ENCODE measurements at regions not wholly inside any gene's neighbourhood (a gene's known extent, or its start where the extent isn't known, plus 50 kb on each side); places are given as distances from the start of the nearest gene placed in this dataset.
"Not testable (repeated sequence)": the region's sequence is repeated elsewhere in the genome, so short reads cannot be mapped to it uniquely, and the experiment has no call there.

DNA sequence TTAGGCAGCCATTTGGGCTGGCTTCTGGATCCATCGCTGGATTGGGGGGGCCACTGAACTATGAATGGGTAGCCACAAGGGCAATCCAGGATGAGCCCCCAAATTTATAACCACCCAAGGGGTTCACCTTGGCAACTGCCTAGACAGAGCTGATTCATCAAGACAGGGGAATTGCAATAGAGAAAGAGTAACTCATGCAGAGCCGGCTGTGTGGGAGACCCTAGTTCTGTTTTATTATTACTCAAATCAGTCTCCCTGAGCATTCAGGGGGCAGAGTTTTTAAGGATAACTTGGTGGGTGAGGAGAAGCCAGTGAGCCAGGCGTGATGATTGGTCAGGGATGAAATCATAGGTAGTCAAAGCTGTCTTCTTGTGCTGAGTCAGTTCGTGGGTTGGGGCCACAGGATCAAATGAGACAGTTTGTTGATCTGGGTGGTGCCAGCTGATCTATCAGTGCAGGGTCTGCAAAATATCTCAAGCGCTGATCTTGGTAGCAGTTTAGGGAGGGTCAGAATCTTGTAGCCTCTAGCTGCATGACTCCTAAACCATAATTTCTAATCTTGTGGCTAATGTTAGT lies 57.9 kb downstream of the DNAJB9 start:
- no peak for DNase-seq

DNA sequence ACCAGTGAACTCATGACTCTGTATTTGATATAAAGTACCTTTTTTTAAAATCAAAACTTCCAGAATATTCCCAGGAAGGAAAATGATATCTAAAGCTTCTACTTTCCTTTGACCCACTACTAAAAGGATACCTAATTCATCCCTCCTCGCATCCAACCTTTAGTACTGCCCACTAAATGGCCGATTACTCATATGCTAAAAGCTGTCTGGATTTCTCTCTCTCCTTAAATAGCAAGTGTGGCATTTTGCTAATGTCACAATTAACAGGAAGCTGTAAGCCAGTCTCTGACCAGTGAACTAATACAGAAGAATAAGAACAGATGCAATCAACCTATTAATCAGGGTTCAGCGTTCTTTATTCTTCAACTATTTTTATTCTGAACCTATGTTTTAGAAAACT lies 59.0 kb downstream of the DNAJB9 start:
- no peak for DNase-seq

DNA sequence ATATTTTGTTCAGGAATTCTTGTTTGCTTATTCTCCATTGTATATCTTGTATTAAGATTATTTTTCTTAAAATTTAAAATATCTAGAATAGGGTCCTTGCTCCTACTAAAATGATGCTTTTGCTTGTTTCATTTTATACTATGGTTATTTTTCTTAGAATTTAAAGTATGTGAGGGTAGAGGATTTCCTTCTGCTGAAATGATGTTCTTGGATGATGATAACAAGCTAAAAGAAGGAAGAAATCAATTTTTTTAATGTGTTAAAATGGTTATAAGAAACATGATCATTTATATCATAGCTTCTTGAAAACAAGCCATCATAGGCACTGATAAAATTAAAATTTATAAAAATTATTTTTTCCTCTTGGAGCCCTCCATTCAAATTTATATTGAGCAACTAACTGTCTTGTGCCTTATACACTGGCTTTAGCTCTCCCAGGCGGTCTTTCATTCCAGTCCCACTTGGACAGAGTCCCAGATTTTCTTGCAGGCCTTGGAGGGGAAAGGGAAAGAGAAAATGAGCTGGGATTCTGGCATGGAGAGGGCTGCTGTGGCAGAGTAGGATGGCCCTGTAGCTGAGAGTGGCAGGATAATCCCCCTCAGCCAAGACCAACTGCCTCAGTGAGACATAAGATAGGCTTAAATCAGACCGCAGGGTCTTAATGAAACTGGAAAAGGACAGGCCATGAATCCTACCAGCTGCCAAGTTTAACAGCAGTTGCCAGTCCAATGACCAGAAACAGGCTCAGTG lies 60.2 kb downstream of the DNAJB9 start:
- DNase-seq = no peak

DNA sequence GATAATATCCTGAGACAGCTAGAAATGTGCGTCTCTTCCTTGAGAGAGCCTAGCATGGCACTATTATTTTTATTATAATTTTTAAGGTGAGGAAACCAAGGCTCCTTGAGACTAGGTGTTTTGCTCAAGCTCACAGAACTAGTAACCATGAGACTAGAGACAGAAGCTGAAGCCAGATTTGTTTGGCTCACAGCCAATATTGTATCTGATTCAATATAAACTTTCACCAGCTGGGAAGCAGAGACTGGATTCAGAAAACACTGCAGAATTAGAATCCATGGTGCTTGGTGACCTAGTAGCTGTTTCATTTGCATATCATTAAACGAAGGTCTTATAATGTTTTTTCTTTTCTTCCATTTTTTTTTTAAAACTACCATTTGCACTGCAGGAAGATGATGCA lies 64.4 kb downstream of the DNAJB9 start:
- DNase-seq = no peak

DNA sequence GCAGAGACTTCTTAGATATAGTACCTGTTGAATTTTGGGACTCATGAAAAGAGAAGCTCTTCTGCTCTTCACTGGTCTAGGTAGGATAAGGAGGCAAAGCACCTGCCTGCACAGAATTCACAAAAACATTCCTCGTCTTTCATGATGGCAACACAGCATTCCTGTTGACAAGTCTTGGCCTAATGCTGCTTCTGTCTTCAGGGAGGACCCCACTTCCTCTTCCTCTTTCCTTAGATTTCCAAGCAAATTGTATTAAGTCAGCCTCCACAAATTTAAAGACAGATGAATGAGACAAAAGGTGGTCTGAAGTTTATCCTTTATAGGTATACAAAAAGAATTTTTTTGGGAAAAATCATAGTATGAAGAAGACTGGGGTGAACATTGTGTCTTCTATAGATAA lies 64.9 kb downstream of the DNAJB9 start:
- DNase-seq = no peak

DNA sequence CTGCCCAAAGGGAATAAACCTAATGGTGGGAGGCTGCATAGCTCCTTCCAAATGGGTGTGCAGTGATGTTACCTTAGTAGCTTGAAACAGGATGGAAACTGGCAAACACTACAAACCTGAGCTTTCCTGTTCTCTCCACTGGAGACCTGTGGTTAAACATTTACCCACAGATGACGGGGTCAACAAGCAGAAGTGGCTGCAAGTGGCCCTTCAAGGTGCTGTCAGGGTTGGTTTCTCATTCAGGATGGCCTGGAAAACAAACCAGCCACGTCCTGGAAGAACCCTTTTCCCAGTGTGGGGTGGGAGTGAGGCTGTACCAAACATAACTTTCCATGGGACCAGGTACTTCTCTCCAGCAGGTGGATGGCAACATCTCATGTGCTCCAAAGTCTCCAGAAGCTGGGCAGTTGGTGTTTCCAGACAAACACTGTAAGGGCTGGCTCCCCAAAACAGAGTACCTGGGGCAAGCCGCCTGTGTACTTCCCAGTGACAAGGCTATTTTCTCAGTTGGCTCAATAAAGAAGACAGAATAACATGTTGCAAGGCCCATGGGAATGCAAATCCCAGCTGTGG lies 67.5 kb downstream of the DNAJB9 start:
- DNase-seq = no peak

DNA sequence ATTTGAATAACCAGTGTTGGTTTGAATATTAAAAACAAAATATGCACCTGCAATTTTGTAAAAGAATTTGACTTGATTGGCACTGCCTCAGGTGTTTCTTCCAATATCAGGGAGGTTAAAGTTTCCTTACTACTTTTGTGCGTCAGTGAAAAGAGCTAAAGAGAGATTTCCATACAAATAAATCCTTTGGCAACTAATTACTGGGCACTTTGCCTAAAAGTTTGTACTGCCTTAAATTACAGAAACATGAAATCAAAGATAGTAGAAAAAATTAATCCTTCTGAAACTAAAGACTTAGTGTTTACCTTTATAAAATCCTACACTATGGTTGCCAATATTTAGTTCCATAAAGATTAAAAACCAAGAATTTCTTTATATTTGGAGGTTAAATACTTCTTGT lies 72.5 kb downstream of the DNAJB9 start:
- DNase-seq = no peak

DNA sequence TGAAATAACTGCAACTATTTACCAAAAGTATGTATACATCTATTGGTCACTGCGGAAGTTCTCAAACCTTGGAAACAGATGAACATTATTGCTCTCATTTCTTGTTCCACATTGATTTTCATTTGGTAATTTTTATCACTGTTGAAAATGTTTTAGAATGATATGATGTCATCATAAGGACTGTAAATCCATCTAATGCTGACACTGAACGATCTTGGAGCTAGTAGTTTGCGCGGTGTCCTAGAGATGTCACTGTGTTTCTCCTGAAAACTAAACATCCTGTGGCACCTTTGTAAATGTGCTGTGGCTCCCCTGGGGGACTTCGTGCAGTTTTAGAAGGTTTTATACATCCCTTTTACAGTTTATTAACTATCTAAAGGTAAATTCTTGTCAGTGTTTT lies 73.5 kb downstream of the DNAJB9 start:
- no peak for DNase-seq

DNA sequence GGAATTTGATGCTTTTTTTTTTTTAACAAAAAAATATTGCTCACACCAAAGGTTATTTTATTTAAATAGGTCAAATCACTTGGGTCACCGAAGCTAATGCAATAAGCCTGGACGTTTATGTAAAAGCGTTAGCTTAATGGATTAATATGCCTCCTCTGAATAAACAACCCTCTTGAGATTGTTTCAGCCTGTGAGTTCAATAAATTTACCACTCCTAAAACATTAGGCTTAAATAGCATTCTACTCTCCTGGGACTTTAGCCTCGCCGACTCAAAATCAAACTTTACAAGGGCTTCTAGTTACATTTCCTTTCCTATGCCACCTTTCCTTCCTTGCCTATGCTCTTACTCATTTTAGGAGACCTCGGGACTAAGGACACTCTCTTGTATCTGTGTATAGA lies 79.3 kb downstream of the DNAJB9 start:
- DNase-seq = no peak

DNA sequence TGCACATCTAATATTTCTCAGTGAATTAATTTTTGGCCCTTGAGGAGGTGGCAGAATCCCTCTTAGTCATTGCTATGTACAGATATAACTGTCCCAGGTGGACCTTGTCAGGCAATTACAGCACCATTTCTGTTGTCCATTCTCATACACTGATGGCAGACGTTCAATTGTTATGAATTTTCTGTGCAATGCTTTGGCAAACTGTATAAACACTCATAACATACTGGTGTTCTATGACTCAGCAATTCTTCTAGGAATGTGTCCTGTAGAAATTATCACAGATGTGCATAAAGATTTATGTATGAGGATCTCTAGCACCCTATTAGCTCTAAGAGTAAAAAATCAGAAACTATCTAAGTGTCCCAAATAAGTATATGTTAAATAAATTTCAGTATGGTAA lies 80.8 kb downstream of the DNAJB9 start:
- no peak for DNase-seq

DNA sequence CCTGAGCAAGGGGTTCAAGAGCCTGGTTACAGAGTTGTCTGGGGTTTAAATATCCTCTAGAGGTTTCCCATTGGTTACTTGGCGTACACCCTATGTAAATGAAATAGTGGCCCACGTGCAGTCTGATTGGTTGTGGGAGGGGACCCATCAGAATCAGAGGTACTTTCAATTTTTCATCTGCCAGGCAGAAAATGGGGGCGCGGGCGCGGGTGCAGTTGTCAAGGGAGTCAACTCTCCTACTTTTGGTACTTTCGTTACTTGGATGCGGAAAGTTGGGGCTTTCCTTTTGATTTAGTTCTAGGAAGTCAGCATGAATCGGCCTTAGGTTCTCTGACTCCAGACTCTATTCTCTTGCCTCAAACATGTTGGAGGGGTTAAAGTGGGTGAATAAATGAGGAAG lies 83.2 kb downstream of the DNAJB9 start:
- DNase-seq = no peak

DNA sequence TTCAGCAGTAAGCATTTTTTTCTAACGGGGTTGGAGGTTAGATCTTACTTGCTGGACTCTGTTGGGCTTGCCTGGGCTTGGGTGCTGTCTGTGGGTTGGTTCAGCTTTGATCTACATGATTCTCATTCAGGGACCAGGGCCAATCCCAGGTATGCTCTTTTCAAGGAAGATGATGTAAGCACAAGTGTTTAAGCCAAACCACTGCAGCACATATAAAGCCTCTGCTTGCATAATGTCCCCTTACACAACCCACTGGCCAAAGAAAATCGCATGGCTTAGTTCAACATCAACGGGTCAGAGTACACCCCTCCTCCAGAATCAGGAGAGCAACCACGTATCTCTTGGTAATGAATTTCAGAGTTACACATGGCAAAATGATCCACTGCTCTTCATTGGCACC lies 83.9 kb downstream of the DNAJB9 start:
- no peak for DNase-seq

DNA sequence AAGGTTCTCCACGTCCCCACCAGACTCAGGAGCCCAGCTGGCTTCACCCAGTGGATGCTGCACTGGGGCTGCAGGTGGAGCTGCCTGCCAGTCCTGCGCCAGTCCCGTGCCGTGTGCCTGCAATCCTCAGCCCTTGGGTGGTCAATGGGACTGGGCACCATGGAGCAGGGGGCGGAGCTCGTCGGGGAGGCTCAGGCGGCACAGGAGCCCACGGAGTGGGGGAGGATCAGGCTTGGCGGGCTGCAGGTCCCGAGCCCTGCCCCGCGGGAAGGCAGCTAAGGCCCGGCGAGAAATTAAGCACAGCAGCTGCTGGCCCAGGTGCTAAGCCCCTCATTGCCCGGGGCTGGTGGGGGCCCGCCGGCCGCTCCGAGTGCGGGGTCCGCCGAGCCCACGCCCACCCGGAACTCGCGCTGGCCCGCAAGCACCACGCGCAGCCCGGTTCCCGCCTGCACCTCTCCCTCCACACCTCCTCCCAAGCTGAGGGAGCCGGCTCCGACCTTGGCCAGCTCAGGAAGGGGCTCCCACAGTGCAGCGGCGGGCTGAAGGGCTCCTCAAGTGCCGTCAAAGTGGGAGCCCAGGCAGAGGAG lies 87.6 kb downstream of the DNAJB9 start:
- not testable (repeated sequence) for DNase-seq

DNA sequence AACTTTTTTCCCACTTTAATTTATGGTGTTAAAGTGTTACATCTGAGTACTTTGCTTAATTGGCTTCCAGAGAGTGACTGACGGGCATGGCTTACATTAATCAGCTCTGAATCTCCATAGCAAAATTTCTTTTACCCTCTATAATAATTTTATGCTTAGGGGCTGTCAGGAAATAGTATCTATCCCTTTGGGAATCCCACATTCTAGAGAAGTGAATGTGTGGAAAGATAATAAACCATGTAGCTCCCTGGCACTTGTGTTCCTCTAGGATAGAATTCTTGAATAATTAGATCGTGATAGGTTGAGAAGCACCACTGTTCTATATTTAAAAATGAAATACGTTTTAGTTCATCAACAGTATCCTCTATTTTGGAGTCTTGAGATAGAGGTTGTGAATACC lies 89.6 kb downstream of the DNAJB9 start:
- DNase-seq = no peak

DNA sequence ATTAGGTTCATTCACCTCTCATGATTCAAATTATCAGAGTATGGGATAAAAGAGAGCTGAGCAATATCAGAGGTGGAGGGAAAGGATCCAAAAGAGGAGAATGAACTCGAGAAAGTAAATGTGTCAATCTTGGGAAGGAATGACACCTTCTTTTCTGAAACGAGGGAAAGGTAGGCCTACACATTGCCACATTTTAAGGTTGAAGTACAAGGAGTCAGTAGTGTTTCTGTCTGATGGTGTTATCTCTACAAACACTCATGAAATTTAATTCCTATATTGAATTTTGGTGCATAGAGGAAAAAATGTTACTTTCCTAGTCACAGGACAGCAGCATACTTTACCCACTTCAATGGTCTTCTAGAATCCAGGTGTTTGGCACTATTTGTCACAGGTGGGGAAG lies 90.2 kb downstream of the DNAJB9 start:
- DNase-seq = no peak

DNA sequence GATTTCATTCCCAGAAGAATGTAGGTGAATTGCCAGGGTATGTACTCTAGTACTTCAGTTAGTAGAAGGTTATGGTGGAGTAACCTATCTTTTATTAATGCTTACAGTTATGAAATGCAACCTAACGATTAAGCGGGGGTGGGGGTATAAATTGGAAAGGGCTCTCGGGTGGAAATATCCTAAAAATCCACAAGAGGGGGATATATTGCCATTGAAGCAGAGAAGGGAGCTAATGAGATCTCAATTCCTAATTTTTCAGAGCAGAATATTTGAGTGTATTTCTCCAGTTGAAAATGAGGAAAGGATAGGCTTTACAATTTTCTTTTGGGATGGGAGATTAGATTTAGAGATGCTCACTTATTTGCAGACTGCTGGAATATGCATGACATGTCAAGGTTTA lies 90.8 kb downstream of the DNAJB9 start:
- DNase-seq = no peak

DNA sequence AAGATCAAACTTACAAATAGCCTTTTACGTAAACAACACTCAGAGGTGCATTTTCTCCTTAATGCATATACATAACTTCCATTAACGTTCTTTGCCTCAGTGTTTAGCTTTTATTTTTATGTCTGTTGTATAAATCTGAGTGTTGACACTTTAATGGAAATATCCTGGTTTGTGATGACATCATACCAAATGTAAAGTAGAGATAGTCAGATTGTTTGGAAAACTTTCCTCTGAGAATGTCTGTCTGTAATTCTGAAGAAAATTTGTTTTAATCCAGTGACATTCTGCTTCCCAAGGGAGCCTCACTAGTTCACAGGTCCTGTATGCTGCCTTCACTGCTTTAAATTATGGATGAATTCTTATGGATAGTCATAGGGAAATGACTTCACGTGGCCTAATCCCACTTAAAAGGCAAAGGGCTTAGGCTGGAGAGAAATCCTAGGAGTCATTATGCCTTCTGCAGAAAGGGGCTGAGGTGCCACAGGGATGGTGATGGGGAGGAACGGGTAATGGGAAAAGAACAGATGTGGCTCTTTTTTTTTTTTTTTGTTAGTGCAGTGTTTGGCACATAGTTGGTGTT lies 93.2 kb downstream of the DNAJB9 start:
- no peak for DNase-seq

DNA sequence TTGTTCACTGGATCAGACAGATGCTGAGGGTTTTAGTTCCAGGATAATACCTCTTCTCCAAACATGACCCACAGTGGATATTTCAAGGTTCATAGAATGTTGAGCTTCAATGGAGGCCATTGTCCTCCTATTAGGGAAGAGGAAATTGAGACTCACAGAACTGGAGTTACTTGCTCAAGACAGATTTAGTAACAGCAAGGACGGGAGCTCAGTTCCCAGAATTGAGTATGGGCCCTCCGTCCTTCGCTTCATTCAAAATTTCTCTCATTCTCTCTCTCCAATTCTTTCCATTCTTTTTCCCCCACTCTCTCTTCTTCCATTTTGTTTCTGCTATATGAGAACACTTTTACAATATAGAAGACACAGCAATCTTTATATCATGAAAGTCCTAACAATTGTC lies 94.0 kb downstream of the DNAJB9 start:
- no peak for DNase-seq

DNA sequence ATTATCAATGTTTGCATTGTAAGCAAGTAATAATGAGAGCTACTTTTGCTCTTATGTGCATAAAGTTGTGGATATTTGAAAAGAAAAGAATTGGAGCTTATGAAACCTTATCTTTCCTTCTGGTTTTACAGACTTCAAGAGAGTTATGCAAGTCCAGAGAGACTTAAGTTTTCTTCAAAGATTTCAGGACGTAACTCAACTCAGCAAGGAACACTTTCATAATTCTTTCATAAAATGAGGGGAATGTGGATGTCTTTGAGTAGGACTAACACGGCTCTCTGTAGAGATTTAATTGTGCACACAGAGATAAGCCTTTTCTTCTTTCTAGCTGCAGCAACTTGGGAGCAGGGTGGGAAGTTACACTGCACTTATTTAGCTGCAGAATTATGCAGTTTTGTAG lies 97.5 kb downstream of the DNAJB9 start:
- no peak for DNase-seq

DNA sequence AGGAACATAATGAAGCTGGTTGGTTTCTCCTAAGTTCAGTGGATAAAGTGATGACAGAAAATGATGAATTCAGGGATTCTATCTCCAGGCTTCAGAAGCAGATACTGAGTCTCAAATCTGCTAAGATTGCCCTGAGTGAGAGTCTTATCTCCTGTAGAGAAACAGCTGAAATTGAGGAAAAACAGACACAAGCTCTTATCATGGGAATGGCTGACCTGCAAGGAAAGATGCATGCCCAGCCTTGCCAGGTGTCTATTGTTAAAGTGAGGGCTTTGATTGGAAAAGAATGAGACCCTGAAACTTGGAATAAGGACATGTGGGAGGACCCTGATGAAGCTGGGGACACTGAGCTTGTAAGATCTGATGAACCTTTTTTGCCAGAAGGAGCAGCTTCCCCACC lies 100.3 kb downstream of the DNAJB9 start:
- no peak for DNase-seq

DNA sequence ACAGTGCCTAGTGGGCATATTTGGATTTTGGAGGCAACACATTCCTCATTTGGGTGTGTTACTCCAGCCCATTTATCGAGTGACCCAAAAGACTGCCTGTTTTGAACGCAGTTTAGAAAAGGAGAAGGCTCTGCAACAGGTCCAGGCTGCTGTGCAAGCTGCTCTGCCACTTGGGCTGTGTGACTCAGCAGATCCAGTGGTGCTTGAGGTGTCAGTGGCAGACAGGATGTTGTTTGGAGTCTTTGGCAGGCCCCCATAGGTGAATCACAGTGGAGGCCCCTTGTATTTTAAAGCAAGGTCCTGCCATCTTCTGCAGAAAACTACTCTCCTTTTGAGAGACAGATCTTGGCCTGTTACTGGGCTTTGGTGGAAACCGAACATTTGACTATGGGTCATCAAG lies 104.0 kb downstream of the DNAJB9 start:
- DNase-seq = not testable (repeated sequence)

DNA sequence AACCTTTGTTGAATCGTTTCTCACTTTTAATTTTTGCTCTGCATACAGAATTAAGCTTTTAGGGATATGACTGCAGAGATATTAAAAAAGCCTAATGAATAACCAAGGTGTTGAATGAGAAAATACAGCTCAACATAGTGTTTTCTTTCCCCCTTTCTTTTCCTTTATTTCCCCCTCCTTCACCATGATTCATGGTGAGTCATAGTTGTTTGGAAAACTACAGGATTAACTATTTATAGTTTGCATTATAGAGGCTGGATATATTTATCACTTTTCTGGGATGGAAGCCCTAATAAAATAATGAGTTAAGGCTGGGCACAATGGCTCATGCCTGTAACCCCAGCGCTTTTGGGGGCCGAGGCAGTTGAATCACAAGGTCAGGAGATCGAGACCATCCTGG lies 115.0 kb downstream of the DNAJB9 start:
- no peak for DNase-seq

DNA sequence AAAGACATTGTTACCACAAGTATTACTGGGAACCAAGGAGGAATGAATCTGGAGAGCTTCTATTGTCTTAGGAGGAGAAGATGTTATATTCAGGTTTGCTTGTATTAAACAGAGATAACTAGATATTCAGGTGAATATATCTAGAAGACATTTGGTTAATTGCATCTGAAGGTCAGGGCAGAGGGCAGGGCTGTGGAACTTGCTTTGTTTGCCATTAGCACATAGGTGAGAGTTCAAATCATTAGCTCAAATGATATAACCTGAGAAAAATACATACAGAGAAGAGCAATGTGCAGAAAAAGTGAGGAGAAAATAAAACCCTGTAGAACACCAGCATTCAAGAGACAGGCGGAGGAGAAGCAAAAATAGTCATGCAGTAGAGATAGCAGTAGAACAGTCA lies 116.8 kb downstream of the DNAJB9 start:
- DNase-seq = no peak

DNA sequence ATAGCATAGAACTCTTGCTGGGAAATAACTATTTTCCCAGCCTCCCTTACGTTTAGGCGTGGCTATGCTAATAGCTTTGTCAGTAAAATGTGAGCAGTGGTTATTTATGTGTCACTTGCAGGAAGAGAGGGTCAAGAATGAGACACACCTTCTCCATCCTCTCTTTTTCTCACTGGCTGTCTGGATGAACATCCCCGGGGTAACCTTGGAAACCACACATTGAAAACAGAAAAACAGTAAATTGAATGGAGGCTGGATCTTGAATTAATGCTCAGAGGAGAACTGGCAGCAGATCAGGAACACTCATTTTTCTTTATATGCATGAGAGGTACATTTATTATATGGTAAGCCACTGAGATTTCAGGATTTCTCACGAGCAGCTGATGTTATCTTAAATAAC lies 127.6 kb downstream of the DNAJB9 start:
- DNase-seq = no peak
